Activated gamma-delta T cell treated with Interleukin-2 at 50 U/mL for 16 hours (primary cell): ENCODE measurements at regions not wholly inside any gene's neighbourhood (a gene's known extent, or its start where the extent isn't known, plus 50 kb on each side); places are given as distances from the start of the nearest gene placed in this dataset.
"Not testable (repeated sequence)": the region's sequence is repeated elsewhere in the genome, so short reads cannot be mapped to it uniquely, and the experiment has no call there.

ENCODE experiments used
- DNase-seq: peaks from one replicate; pipeline ENCODE4 v3.0.0-alpha.2; 2020

DNA sequence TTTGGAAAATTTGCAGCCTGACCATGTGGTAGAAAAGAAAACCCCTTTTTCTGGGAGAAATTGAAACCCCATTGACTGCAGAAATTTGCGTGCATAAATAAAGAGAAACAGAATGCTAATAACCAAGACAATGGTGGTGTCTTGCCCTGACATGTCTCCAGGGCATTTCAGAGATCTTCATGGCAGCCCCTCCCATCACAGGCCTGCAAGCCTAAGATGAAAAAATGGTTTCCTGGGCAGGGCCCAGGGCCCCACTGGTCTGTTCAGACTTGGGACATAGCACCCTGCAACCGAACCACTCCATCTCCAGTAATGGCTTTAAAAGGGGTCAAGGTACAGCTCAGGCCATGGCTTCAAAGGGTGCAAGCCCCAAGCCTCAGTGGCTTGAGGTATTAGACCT is 71.6 kb upstream of the SGIP1 start:
- DNase-seq = no peak

DNA sequence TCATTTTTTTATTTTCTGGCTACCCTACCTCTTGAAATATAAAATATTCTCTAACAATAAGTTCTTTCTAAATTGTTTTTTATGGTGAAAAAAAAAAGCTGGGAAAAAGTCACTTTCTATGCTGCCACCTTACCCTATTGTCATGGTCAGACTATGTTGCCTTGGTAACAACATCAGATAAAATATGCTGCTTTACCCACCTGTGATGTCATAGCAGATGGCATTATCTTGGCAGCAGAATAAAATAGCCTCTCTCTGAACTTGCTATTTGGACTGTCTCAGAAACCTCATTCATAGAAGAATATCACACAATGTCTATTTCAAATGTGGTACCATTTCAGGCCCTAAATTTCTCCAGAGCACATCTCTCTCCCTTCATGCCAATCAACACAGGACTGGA is 69.6 kb upstream of the SGIP1 start:
- no peak for DNase-seq

DNA sequence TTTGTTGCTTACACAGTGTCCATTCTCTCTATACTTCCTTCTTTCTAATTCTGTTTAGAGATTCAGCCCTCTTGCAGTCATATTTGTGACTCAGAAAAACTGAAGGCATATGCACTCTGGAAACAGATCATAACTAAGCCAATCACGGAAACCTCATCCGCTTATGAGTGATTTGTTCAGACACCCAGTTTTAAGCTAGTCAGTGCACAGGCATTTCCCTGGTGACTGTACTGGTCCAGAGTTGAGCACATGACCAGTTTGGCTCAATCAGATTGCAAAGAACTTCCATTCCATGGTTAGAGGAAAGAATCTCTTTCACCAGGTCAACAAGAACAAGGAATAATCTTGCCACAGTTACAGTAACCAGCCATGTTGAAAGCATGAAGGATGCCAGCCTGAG is 69.2 kb upstream of the SGIP1 start:
- no peak for DNase-seq

DNA sequence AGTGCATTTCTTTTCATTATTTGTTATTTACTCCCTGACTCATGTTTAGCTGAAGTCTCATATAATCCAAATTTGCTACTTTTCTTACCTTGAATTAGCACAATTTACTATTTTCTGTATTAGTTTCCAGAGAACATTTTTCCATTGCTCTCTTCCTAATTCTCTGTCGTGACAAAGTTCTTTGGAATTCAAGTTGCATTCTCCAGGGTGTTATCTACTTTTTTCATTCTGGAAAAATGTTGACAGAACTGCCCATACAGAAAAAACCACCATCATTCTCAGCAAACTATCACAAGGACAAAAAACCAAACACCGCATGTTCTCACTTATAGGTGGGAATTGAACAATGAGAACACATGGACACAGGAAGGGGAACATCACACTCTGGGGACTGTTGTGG is 67.3 kb upstream of the SGIP1 start:
- DNase-seq = not testable (repeated sequence)

DNA sequence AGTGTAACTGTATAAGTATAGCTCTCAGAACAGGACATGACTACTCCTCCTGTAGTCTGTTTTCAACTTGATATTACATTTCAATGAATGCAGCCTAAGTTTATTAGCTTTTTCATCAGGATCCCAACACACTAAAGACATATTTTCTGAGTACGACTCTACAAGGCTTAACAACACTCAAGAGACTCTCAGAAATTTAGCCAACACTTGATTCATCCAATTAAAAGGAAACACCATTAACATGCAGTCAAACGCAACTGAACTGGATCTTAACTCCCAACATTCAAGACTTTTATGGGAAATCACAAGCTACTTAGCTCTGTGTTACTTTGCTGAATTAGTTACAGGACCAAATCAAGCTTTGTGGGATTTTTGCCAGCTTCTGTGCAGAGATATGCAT is 65.2 kb upstream of the SGIP1 start:
- DNase-seq = no peak

DNA sequence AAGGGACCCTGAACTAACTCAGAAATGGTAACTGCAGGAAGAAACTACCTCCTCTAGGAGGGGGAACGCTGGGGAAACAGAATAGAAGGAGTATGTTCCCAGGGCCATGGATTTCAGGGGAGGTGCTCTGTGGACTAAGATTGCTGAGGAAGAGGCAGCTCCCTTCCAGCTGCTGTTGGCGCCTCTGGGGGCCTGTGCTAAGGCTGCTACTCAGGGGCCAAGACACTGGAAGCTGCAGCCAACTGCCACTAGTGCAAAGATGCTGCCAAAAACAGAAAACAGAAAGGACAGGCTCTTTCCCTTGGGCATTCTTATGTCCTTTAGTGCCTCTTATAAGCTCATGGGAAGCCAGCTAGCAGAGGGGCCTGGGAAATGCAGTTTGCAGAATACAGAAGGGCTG is 58.0 kb upstream of the SGIP1 start:
- no peak for DNase-seq

DNA sequence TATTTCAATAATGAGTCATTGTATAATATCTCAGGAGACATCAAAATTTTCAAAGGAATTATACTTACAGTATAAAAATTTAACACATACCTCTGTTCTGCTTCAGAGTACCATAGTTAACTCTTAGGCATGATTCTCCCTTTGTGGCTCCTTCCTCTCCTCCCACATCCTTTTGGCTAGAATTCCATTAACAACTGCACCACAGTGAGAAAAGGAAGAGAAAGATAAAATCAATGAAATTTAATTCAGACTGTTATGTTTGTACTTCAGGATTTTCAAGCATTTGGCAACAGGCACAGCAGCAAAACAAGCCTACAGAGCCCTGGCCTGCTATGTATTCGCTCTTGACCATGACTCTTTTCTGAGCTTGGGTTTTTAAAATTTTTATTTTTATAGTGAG is 57.2 kb upstream of the SGIP1 start:
- no peak for DNase-seq

DNA sequence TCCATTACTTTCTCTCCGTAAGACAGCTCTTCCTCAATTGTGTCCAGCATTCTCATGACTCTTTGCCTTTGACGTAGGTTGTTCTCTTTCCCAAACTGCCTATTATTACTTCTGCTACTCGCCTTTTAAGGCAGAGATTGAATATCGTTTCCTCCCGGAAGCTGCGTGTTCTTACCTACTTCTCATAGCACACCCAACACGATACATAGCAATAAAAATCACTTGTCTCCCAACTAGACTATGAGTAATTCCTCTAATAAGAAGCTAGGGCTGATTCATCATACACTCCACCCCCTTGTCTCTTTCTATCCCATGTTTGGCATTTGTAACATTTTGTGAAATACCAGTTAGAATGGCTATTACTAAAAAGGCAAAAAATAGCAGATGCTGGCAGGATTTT is 55.8 kb upstream of the SGIP1 start:
- no peak for DNase-seq

DNA sequence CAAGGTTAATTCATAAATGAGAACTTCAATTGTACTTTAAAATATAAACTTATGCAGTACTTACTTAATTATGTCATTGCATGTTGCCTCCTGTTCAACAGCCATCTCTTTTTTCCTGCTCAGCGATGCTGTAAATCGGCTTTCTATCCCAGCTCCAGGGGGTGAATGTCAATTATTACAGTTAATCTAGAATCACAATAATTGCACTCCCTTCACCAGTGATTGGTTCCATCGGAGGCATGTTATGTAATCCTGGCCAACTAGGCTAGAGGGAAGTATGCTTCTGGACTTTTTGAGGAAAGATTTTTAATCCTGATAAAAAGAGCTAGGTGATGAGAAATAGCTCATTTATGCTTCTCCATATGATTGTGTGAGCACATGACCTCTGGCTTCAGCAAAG is 53.8 kb upstream of the SGIP1 start:
- DNase-seq = no peak

DNA sequence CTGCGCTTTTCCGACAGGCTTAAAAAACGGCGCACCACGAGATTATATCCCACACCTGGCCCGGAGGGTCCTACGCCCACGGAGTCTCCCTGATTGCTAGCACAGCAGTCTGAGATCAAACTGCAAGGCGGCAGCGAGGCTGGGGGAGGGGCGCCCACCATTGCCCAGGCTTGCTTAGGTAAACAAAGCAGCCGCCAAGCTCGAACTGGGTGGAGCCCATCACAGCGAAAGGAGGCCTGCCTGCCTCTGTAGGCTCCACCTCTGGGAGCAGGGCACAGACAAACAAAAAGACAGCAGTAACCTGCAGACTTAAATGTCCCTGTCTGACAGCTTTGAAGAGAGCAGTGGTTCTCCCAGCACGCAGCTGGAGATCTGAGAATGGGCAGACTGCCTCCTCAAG is 52.7 kb upstream of the SGIP1 start:
- not testable (repeated sequence) for DNase-seq
